Activated gamma-delta T cell (primary cell): ENCODE measurements at regions not wholly inside any gene's neighbourhood (a gene's known extent, or its start where the extent isn't known, plus 50 kb on each side); places are given as distances from the start of the nearest gene placed in this dataset.
"Not testable (repeated sequence)": the region's sequence is repeated elsewhere in the genome, so short reads cannot be mapped to it uniquely, and the experiment has no call there.

Experiments used
- DNase-seq: peaks from one replicate; lab custom pipeline; 2025; lab: John Stamatoyannopoulos, UW

- DNase-seq = no peak
Measured at GRCh38 chr15:62643572-62643971, 399.0 kb upstream of the TPM1 start.

GRCh38 chr15:62644216-62644888 lies 398.2 kb upstream of the TPM1 start:
- no peak for DNase-seq

GRCh38 chr15:62644889-62645742 lies 397.4 kb upstream of the TPM1 start:
- no peak for DNase-seq

- no peak for DNase-seq
Measured at GRCh38 chr15:62647202-62647842, 395.2 kb upstream of the TPM1 start.

GRCh38 chr15:62647843-62648505 lies 394.6 kb upstream of the TPM1 start:
- DNase-seq = no peak

- DNase-seq = no peak
Measured at GRCh38 chr15:62648954-62649353, 393.6 kb upstream of the TPM1 start.

- DNase-seq = no peak
Measured at GRCh38 chr15:62649793-62650420, 392.6 kb upstream of the TPM1 start.

GRCh38 chr15:62653122-62653521 lies 389.4 kb upstream of the TPM1 start:
- DNase-seq = no peak

GRCh38 chr15:62656071-62656470 lies 386.5 kb upstream of the TPM1 start:
- DNase-seq = no peak

GRCh38 chr15:62657501-62657900 lies 385.0 kb upstream of the TPM1 start:
- not testable (repeated sequence) for DNase-seq

- DNase-seq = no peak
Measured at GRCh38 chr15:62658498-62658897, 384.0 kb upstream of the TPM1 start.

GRCh38 chr15:62663547-62663946 lies 379.0 kb upstream of the TPM1 start:
- no peak for DNase-seq

GRCh38 chr15:62665449-62665848 lies 377.1 kb upstream of the TPM1 start:
- no peak for DNase-seq

GRCh38 chr15:62666046-62666445 lies 376.5 kb upstream of the TPM1 start:
- DNase-seq = no peak

- no peak for DNase-seq
Measured at GRCh38 chr15:62672268-62672667, 370.3 kb upstream of the TPM1 start.

GRCh38 chr15:62676891-62677290 lies 365.7 kb upstream of the TPM1 start:
- DNase-seq = no peak

- DNase-seq = no peak
Measured at GRCh38 chr15:62681939-62682896, 360.3 kb upstream of the TPM1 start.

GRCh38 chr15:62683192-62683591 lies 359.4 kb upstream of the TPM1 start:
- DNase-seq = not testable (repeated sequence)

- no peak for DNase-seq
Measured at GRCh38 chr15:62684123-62684808, 358.3 kb upstream of the TPM1 start.

- no peak for DNase-seq
Measured at GRCh38 chr15:62691008-62691407, 351.5 kb upstream of the TPM1 start.
